ENCODE measurements at regions not wholly inside any gene's neighbourhood (a gene's known extent, or its start where the extent isn't known, plus 50 kb on each side); places are given as distances from the start of the nearest gene placed in this dataset.

DNA sequence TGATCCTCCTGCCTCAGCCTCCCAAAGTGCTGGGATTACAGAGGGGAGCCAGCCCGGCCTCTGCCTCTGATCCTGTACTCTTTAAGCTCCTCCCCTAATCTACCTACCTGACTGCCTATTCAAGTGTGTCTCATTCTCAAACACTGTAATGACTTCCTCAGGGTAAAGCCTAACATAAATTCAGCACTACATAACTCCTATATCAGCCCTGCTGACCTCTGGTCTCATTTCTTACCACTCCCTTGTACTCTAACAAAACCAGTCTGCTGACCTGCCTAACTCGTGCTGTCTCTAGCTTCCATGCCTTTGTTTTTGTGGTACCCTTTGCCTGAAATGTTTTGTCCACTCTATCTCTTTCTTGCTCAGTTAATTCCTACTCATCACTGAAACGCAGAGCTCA lies 172.1 kb upstream of the IL12A start:
- DNase-seq (ENCODE audit: low read depth) = no peak
- TF ChIP-seq MYC (IDR thresholded peaks at IDR 0.05; ENCODE audit: low read depth, low read length) = no peak
- TF ChIP-seq, protein P1, sequence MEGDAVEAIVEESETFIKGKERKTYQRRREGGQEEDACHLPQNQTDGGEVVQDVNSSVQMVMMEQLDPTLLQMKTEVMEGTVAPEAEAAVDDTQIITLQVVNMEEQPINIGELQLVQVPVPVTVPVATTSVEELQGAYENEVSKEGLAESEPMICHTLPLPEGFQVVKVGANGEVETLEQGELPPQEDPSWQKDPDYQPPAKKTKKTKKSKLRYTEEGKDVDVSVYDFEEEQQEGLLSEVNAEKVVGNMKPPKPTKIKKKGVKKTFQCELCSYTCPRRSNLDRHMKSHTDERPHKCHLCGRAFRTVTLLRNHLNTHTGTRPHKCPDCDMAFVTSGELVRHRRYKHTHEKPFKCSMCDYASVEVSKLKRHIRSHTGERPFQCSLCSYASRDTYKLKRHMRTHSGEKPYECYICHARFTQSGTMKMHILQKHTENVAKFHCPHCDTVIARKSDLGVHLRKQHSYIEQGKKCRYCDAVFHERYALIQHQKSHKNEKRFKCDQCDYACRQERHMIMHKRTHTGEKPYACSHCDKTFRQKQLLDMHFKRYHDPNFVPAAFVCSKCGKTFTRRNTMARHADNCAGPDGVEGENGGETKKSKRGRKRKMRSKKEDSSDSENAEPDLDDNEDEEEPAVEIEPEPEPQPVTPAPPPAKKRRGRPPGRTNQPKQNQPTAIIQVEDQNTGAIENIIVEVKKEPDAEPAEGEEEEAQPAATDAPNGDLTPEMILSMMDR (IDR thresholded peaks at IDR 0.05; ENCODE audit: low read depth, low read length) = no peak
- TF ChIP-seq, protein P2, sequence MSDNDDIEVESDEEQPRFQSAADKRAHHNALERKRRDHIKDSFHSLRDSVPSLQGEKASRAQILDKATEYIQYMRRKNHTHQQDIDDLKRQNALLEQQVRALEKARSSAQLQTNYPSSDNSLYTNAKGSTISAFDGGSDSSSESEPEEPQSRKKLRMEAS (IDR thresholded peaks at IDR 0.05; ENCODE audit: low read depth, low read length) = no peak
- TF ChIP-seq POLR2A (IDR thresholded peaks at IDR 0.05; ENCODE audit: extremely low read depth, insufficient read length) = no peak
- no peak overlapping the region for H3K4me3 ChIP-seq (ENCODE audit: low read depth, low read length)

DNA sequence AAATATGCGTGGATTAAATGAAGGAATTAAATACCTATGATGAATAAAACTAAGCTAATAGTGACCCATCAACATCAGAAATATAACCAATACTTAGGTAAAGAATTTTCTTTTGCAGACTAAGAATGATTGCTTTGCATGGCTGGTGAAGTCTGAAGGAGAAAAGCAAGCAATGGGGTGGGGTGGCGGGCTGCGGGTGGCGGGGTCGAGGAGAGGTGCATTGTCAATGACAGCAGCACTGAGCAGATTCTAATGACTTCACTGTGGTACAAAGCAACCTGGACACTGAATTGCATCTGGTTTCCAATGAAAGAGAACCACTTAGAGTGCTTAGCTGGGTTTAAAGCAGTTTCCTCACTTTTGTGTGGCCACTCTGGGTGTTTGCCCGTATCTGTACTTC lies 171.5 kb upstream of the IL12A start:
- no peak for TF ChIP-seq MYC (IDR thresholded peaks at IDR 0.05; ENCODE audit: low read depth, low read length)
- TF ChIP-seq, protein P2 (IDR thresholded peaks at IDR 0.05; ENCODE audit: low read depth, low read length) = no peak
- no peak for TF ChIP-seq POLR2A (IDR thresholded peaks at IDR 0.05; ENCODE audit: extremely low read depth, insufficient read length)
- H3K4me3 ChIP-seq (ENCODE audit: low read depth, low read length) = no peak overlapping the region
- no peak for DNase-seq (ENCODE audit: low read depth)

DNA sequence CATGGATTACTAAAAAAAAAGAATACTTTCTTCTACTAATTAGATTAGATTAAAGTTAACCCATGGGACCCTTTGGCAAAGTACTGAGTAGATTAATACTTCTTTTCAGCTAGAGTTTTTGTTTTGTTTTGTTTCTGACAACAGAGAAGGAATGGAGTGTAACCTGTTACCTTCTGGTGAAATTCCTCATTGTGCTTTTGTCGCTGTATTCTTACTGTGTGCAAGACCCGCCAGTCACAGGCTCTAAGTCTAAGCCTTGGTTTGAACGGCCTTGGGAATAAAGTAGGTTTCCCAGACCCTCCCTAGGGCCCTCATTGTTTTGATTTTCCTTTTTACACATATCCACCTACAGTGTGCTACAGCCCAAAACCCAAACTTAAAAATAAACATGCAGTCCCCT lies 171.1 kb upstream of the IL12A start:
- TF ChIP-seq, protein P1 (IDR thresholded peaks at IDR 0.05; ENCODE audit: low read depth, low read length) = no peak
- TF ChIP-seq POLR2A (IDR thresholded peaks at IDR 0.05; ENCODE audit: extremely low read depth, insufficient read length) (no peak), MYC (IDR thresholded peaks at IDR 0.05; ENCODE audit: low read depth, low read length) (no peak)
- TF ChIP-seq, protein P2 (IDR thresholded peaks at IDR 0.05; ENCODE audit: low read depth, low read length) = no peak
- no peak for DNase-seq (ENCODE audit: low read depth)
- no peak overlapping the region for H3K4me3 ChIP-seq (ENCODE audit: low read depth, low read length)

DNA sequence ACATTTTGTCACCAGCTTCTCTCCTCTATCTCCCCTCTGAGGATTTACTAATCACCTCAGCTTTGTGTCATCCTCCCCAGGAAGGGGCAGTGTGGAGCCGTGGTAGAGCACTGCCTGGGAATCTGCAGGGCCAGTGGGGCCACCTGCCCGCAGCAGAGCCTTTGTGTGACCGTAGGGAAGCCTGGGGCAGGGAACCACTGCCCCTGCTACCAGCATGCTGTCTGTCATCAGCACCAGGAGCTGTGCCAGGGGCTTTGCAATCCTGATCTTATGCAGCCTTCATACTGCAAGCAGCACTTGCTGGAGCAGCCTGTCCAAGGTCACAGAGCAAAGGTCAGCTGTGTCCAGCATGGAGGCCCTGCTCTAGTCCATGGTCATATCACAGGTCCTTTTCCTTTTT lies 170.2 kb upstream of the IL12A start:
- no peak for TF ChIP-seq POLR2A (IDR thresholded peaks at IDR 0.05; ENCODE audit: extremely low read depth, insufficient read length)
- no peak overlapping the region for H3K4me3 ChIP-seq (ENCODE audit: low read depth, low read length)
- DNase-seq (ENCODE audit: low read depth) = no peak

DNA sequence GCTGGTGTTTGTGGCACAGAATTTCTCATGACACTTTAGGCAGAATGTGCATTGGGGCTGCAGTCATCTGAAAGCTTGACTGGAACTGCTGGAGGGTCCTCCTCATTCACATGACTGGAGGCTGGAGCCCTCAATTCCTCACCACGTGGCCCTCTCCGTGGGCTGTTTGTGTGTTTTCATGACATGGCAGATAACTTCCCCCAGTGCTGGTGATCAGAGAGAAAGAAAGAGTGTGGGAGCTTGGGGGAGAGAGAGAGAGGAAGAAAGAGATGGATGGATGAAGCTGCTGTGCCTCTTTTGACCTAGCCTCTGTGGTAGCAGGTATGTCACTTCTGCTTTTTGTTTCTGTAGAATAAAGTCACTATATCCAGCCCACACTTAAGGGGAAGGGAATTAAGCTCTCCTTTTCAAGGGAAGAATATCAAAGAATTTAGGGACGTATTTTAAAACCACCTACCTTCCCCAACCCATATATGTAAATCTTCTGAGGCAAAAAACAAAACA lies 169.6 kb upstream of the IL12A start:
- TF ChIP-seq, protein P2 (IDR thresholded peaks at IDR 0.05; ENCODE audit: low read depth, low read length) = no peak
- TF ChIP-seq MYC (IDR thresholded peaks at IDR 0.05; ENCODE audit: low read depth, low read length) = no peak
- TF ChIP-seq POLR2A (IDR thresholded peaks at IDR 0.05; ENCODE audit: extremely low read depth, insufficient read length) = no peak
- TF ChIP-seq, protein P1 (IDR thresholded peaks at IDR 0.05; ENCODE audit: low read depth, low read length) = no peak
- DNase-seq (ENCODE audit: low read depth) = no peak
- no peak overlapping the region for H3K4me3 ChIP-seq (ENCODE audit: low read depth, low read length)

DNA sequence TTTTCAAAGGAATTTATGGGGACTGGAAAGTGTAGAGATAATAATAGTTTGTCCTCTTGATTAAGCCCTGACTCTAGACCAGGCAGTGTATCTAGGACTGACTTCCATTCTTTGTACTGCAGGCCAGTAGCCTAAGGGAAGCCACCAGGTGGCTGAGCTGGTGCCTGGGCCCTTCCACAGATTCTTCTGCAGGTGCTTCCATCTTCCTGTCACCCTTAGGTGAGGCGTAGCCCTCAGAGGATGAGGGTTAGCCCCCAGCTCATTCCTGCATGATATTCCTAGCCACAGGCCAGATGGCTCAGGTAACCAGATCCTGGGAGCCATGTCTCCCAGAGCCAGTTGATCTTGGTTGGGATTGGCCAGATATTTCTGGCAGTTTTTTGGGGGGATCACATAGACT lies 169.0 kb upstream of the IL12A start:
- no peak for TF ChIP-seq MYC (IDR thresholded peaks at IDR 0.05; ENCODE audit: low read depth, low read length)
- H3K4me3 ChIP-seq (ENCODE audit: low read depth, low read length) = no peak overlapping the region
- no peak for DNase-seq (ENCODE audit: low read depth)

DNA sequence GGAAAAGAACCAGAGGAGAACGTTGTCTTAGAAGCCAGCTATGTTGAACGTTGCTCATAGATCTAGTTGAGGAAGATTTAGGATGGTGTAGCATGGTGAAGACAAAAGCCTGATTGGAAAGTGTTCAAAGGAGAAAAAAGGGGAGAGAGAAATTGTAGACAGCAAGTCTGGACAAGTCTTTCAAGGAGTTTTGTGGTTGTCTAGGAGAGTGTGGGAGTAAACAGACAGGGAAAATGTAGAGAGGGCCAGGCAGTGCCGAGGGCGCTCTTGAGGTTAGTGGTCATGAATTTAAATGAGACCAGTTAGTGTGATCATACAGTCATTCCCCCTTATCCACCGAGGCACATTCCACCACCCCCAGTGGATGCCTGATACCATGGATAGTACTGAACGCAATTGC lies 167.5 kb upstream of the IL12A start:
- TF ChIP-seq, protein P2 (IDR thresholded peaks at IDR 0.05; ENCODE audit: low read depth, low read length) = no peak
- TF ChIP-seq, protein P1 (IDR thresholded peaks at IDR 0.05; ENCODE audit: low read depth, low read length) = no peak
- TF ChIP-seq POLR2A (IDR thresholded peaks at IDR 0.05; ENCODE audit: extremely low read depth, insufficient read length) (no peak), MYC (IDR thresholded peaks at IDR 0.05; ENCODE audit: low read depth, low read length) (no peak)
- DNase-seq (ENCODE audit: low read depth) = no peak
- H3K4me3 ChIP-seq (ENCODE audit: low read depth, low read length) = no peak overlapping the region

Measured in NB4 (cell line).